IPS-15b (cell line): ENCODE measurements at regions not wholly inside any gene's neighbourhood (a gene's known extent, or its start where the extent isn't known, plus 50 kb on each side); places are given as distances from the start of the nearest gene placed in this dataset.

Source experiments
- H3K27me3 ChIP-seq: one replicate; pipeline ENCODE4 v1.6.1; 2013; ENCODE audit warnings: low read length; ENCODE audit not compliant: control insufficient read depth, insufficient read depth
- H3K36me3 ChIP-seq: one replicate; pipeline ENCODE4 v1.6.1; 2013; ENCODE audit warnings: low read length; ENCODE audit not compliant: control insufficient read depth, insufficient read depth
- H3K4me1 ChIP-seq: one replicate; pipeline ENCODE4 v1.6.1; 2013; ENCODE audit warnings: mild to moderate bottlenecking, low read length; ENCODE audit not compliant: control insufficient read depth, insufficient read depth
- H3K4me3 ChIP-seq: one replicate; pipeline ENCODE4 v1.5.1; 2013; ENCODE audit warnings: low read depth, low read length
- H3K9ac ChIP-seq: one replicate; pipeline ENCODE4 v1.6.1; 2013; ENCODE audit warnings: low read depth, mild to moderate bottlenecking, low read length
- H3K9me3 ChIP-seq: one replicate; pipeline ENCODE4 v1.6.1; 2013; ENCODE audit warnings: mild to moderate bottlenecking, low read length; ENCODE audit not compliant: control insufficient read depth, insufficient read depth

- H3K36me3 ChIP-seq: no peaks in the 10 kb centered on the region
- H3K9me3 ChIP-seq: no peaks in the 10 kb centered on the region
- H3K27me3 ChIP-seq: peaks cover 3% of the 10 kb centered on the region
- peaks cover 17% of the 10 kb centered on the region for H3K4me1 ChIP-seq
- no peak overlapping the region for H3K4me3 ChIP-seq
- H3K9ac ChIP-seq: no peak overlapping the region
Measured at GRCh38 chr16:54363766-54364165, 77.2 kb upstream of the IRX3 start.

- H3K4me1 ChIP-seq: peaks cover 17% of the 10 kb centered on the region
- H3K9me3 ChIP-seq: no peaks in the 10 kb centered on the region
- H3K9ac ChIP-seq: no peak overlapping the region
- H3K4me3 ChIP-seq: no peak overlapping the region
- peaks cover 3% of the 10 kb centered on the region for H3K27me3 ChIP-seq
- no peaks in the 10 kb centered on the region for H3K36me3 ChIP-seq
Measured at GRCh38 chr16:54362591-54363206, 76.1 kb upstream of the IRX3 start.

DNA sequence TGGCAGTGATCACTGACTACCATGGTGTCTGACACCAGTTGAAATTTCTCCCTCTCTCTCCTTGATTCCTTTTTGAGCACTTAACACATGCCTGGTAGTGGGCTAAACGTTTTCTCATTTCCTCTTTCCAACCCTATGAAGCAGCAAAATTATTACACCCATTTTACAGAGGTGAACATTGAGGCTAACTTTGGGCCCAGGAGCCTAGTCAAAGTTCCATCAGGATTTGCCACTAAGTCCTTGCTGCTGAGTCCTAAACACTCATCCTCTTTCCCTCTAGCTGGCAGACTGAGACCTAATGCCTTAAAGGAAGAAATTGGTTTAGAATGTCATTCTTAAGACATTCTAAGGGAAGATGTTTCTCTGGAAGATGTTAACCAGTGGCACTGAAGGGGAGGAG, 74.7 kb upstream of the IRX3 start:
- Histone ChIP-seq H3K27me3 (peaks cover 3% of the 10 kb centered on the region), H3K36me3 (no peaks in the 10 kb centered on the region), H3K4me3 (peak overlapping the region; percentile 7), H3K9me3 (no peaks in the 10 kb centered on the region), H3K4me1 (peaks cover 17% of the 10 kb centered on the region), H3K9ac (no peak overlapping the region)

DNA sequence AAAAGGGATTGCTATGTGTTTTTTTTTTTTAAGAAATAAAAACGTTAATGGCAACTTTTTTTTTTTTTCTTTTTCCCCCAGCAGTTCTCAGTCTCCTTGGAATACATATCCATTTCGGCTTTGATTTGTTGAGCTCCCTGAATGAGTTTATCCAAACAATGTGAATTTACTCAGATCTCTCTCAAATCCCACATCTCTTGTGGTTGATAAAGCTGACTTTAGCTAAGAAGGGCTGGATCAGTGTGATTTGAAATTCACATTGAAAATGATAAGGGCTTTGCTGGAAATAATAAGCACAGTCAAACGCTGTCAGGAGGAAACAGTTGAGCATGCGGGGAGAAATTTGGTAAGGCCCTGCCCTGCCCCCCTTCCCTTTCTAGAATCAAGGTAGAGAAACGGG, 74.1 kb upstream of the IRX3 start:
- peaks cover 3% of the 10 kb centered on the region for H3K27me3 ChIP-seq
- H3K4me1 ChIP-seq: peaks cover 17% of the 10 kb centered on the region
- no peaks in the 10 kb centered on the region for H3K36me3 ChIP-seq
- no peaks in the 10 kb centered on the region for H3K9me3 ChIP-seq
- H3K9ac ChIP-seq: no peak overlapping the region
- H3K4me3 ChIP-seq: peak overlapping the region; percentile 7

DNA sequence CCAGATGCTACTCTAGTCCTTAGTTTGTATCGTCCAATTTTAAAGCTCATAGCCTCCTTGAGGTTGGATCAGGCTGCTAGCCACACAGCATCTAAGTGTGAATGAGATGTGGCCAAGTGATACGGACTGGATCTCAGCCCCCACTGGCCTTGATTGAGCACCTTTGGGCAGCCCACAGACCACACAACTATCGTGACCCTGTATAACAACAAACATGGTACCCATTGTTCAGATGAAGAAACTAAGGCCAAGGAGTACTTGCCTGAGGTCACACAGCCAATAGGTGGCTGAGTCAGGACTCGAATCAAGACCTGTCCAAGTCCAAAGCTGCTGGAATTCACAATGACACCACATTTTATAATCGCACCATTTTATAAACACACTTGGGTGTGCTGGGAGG, 73.0 kb upstream of the IRX3 start:
- H3K36me3 ChIP-seq: no peaks in the 10 kb centered on the region
- no peak overlapping the region for H3K9ac ChIP-seq
- H3K4me3 ChIP-seq: no peak overlapping the region
- H3K9me3 ChIP-seq: peaks cover 3% of the 10 kb centered on the region
- peaks cover 3% of the 10 kb centered on the region for H3K27me3 ChIP-seq
- peaks cover 17% of the 10 kb centered on the region for H3K4me1 ChIP-seq

GRCh38 chr16:54359081-54359480, 72.5 kb upstream of the IRX3 start:
- Histone ChIP-seq H3K4me1 (peaks cover 17% of the 10 kb centered on the region), H3K27me3 (peaks cover 3% of the 10 kb centered on the region), H3K36me3 (no peaks in the 10 kb centered on the region), H3K4me3 (no peak overlapping the region), H3K9ac (no peak overlapping the region), H3K9me3 (peaks cover 3% of the 10 kb centered on the region)

DNA sequence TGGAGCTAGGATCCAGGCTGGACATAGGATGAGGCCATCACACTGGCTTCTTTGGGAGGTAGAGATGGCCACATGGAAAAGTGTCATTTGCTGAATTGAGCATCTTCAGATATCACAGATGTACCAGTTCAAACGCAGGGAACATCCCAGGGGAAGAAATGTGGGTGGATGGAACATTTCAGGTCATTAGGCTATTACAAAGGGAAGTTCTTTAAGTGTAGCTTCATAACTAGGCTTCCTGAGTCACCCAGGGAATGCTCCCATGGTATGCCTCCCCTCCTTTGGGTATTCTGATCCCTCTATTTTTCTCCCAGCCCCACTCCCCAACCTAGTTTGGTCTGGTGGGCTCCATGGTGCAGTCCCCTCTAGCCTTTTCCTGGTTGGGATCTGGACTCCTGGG, 69.8 kb upstream of the IRX3 start:
- H3K4me1 ChIP-seq: peaks cover 8% of the 10 kb centered on the region
- peaks cover 3% of the 10 kb centered on the region for H3K9me3 ChIP-seq
- no peaks in the 10 kb centered on the region for H3K36me3 ChIP-seq
- H3K27me3 ChIP-seq: peaks cover 3% of the 10 kb centered on the region
- H3K4me3 ChIP-seq: no peak overlapping the region
- no peak overlapping the region for H3K9ac ChIP-seq

GRCh38 chr16:54355251-54355650, 68.7 kb upstream of the IRX3 start:
- no peak overlapping the region for H3K4me3 ChIP-seq
- H3K4me1 ChIP-seq: no peaks in the 10 kb centered on the region
- no peak overlapping the region for H3K9ac ChIP-seq
- H3K27me3 ChIP-seq: no peaks in the 10 kb centered on the region
- peaks cover 3% of the 10 kb centered on the region for H3K9me3 ChIP-seq
- H3K36me3 ChIP-seq: no peaks in the 10 kb centered on the region

- peaks cover 3% of the 10 kb centered on the region for H3K9me3 ChIP-seq
- H3K36me3 ChIP-seq: no peaks in the 10 kb centered on the region
- no peaks in the 10 kb centered on the region for H3K4me1 ChIP-seq
- no peaks in the 10 kb centered on the region for H3K27me3 ChIP-seq
- H3K9ac ChIP-seq: no peak overlapping the region
- H3K4me3 ChIP-seq: no peak overlapping the region
Measured at GRCh38 chr16:54353097-54353496, 66.5 kb upstream of the IRX3 start.

DNA sequence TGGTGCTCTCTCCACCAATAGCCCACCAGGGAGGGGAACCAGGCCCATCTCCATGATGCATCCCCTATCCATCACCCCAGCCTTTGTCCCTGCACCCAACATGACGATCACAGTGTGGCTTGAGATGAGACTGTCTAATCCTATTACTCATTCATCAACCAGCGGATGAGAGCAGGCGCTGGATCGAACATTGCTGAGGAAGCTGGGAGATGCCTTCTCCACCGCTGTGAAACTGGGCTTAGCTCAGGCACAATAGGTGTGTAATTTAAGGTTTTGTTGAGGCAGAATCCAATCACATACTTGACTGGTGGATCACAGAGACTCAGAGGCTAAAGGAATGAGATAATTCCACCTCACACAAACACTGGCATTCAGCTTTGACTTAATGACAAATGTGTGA, 64.6 kb upstream of the IRX3 start:
- Histone ChIP-seq H3K9me3 (peaks cover 3% of the 10 kb centered on the region), H3K9ac (no peak overlapping the region), H3K4me3 (no peak overlapping the region), H3K27me3 (no peaks in the 10 kb centered on the region), H3K36me3 (no peaks in the 10 kb centered on the region), H3K4me1 (no peaks in the 10 kb centered on the region)

- Histone ChIP-seq H3K9ac (no peak overlapping the region), H3K36me3 (no peaks in the 10 kb centered on the region), H3K9me3 (no peaks in the 10 kb centered on the region), H3K27me3 (no peaks in the 10 kb centered on the region), H3K4me1 (no peaks in the 10 kb centered on the region), H3K4me3 (no peak overlapping the region)
Measured at GRCh38 chr16:54347961-54348360, 61.4 kb upstream of the IRX3 start.

GRCh38 chr16:54346041-54346440, 59.5 kb upstream of the IRX3 start:
- H3K4me3 ChIP-seq: no peak overlapping the region
- no peaks in the 10 kb centered on the region for H3K27me3 ChIP-seq
- peaks cover 6% of the 10 kb centered on the region for H3K4me1 ChIP-seq
- no peaks in the 10 kb centered on the region for H3K36me3 ChIP-seq
- no peak overlapping the region for H3K9ac ChIP-seq
- H3K9me3 ChIP-seq: no peaks in the 10 kb centered on the region
